K562 (cell line): ENCODE measurements at regions not wholly inside any gene's neighbourhood (a gene's known extent, or its start where the extent isn't known, plus 50 kb on each side); places are given as distances from the start of the nearest gene placed in this dataset.

Experiments used
- ATAC-seq: fragments of 200-7000 bp; cut with Tn5 transposase; 3 replicates; pipeline ENCODE4 v1.9.1; 2020; ENCODE audit warnings: moderate library complexity
- BruUV-seq: library from RNA; stranded (reverse); fragments of 400-500 nt; replicated peaks from 2 replicates; lab custom pipeline; 2021; lab: Mats Ljungman, UMichigan
- CTCF ChIA-PET: fragments of 300-600 bp; formaldehyde crosslinking; extraction: SDS; loops from one replicate; lab custom pipeline; 2021; ENCODE audit warnings: low intra/inter-chr PET ratio; lab: Yijun Ruan, JAX
- POLR2A ChIA-PET: fragments of 300-600, 350-650 bp; sonication (Branson Sonifier 250); formaldehyde crosslinking; extraction: SDS; loops from one replicate; lab custom pipeline; 2021; ENCODE audit warnings: antibody characterized with exemption, inconsistent platforms; lab: Yijun Ruan, JAX
- DNase-seq, 4 experiments: peaks; one replicate each; pipeline versions ENCODE4 v3.0.0 to v3.0.0-alpha.2; 2011 to 2018; ENCODE audit warnings: low spot score in 3 of 4, mixed read lengths in 3 of 4; ENCODE audit errors: extremely low read depth in 1 of 4
- FAIRE-seq: peaks from 2 replicates; lab custom pipeline; 2011; peaks lifted over from hg19 to GRCh38; lab: Jason Lieb, UNC
- H2AFZ ChIP-seq: 2 replicates; pipeline ENCODE4 v1.6.0; 2011; ENCODE audit warnings: low read depth, low read length, control low read depth, inconsistent platforms
- H3K27ac ChIP-seq: fragments of 200-600 bp; 3 replicates; pipeline ENCODE4 v1.8.0; 2011; ENCODE audit warnings: low read depth, mild to moderate bottlenecking, control low read depth, inconsistent platforms, low read length, moderate library complexity, mixed read lengths; ENCODE audit errors: extremely low read depth
- H3K27me3 ChIP-seq, 2 experiments: fragments of 300-600 bp in 1 of 2; 2 replicates in 1 of 2; 3 replicates in 1 of 2; pipeline versions ENCODE4 v1.6.0 to v1.8.0; 2011; ENCODE audit warnings: inconsistent platforms in 2 of 2, low read length in 2 of 2, mild to moderate bottlenecking in 1 of 2, mixed read lengths in 1 of 2, moderate library complexity in 1 of 2; ENCODE audit not compliant: control insufficient read depth in 2 of 2, insufficient read depth in 2 of 2
- H3K36me3 ChIP-seq: fragments of 300-600 bp; 3 replicates; pipeline ENCODE4 v1.8.0; 2011; ENCODE audit warnings: mild to moderate bottlenecking, low read length, inconsistent platforms; ENCODE audit not compliant: control insufficient read depth, insufficient read depth
- H3K4me1 ChIP-seq, 2 experiments: fragments of 200-600 bp in 1 of 2; replicated peaks in 1 of 2; 2 replicates in 1 of 2; 3 replicates in 1 of 2; pipeline versions ENCODE4 v1.5.1 to v1.8.0; 2011; ENCODE audit warnings: inconsistent platforms in 2 of 2, low read length in 2 of 2, mild to moderate bottlenecking in 1 of 2, mixed read lengths in 1 of 2, moderate library complexity in 1 of 2; ENCODE audit not compliant: control insufficient read depth in 2 of 2, insufficient read depth in 2 of 2
- H3K4me2 ChIP-seq: 2 replicates; pipeline ENCODE4 v1.6.1; 2011; ENCODE audit warnings: low read length, control low read depth, inconsistent platforms, mixed read lengths; ENCODE audit not compliant: insufficient read depth
- H3K4me3 ChIP-seq: fragments of 200-600 bp; sonication (generic), shearing (Covaris generic); 2 replicates; pipeline ENCODE4 v1.5.1; 2016; ENCODE audit warnings: control low read depth, inconsistent platforms
- H3K79me2 ChIP-seq: fragments of 200-600 bp; 3 replicates; pipeline ENCODE4 v1.8.0; 2011; ENCODE audit warnings: low read length, inconsistent platforms; ENCODE audit not compliant: control insufficient read depth, insufficient read depth
- H3K9ac ChIP-seq, 2 experiments: 2 replicates each; pipeline versions ENCODE4 v1.6.0 to v1.6.1; 2011; ENCODE audit warnings: low read depth in 2 of 2, low read length in 2 of 2, control low read depth in 1 of 2, inconsistent platforms in 1 of 2, mild to moderate bottlenecking in 1 of 2, mixed read lengths in 1 of 2; ENCODE audit not compliant: insufficient read depth in 1 of 2
- H3K9me1 ChIP-seq: one replicate; pipeline ENCODE4 v1.6.0; 2011; ENCODE audit warnings: inconsistent platforms, mild to moderate bottlenecking, low read length, moderate library complexity; ENCODE audit not compliant: control insufficient read depth, insufficient read depth
- H3K9me3 ChIP-seq: replicated peaks from 2 replicates; pipeline ENCODE4 v1.5.1; 2011; ENCODE audit warnings: low read depth, low read length, inconsistent platforms; ENCODE audit not compliant: control insufficient read depth, insufficient read depth
- H4K20me1 ChIP-seq: replicated peaks from 2 replicates; pipeline ENCODE4 v1.6.1; 2011; ENCODE audit warnings: low read length, inconsistent platforms, mixed read lengths; ENCODE audit not compliant: control insufficient read depth, insufficient read depth
- CGGBP1 ChIP-seq: fragments of 250-450 bp; sonication (Bioruptor Pico); IDR thresholded peaks from 2 replicates; pipeline ENCODE4 v1.9.0; 2021; ENCODE audit warnings: mild to moderate bottlenecking
- DIDO1 ChIP-seq: fragments of 450-650 bp; IDR thresholded peaks from 2 replicates; pipeline ENCODE4 v1.6.1; 2016; ENCODE audit warnings: low read depth, missing biosample characterization, missing genetic modification characterization
- E2F8 ChIP-seq: fragments of 450-650 bp; IDR thresholded peaks from 2 replicates; pipeline ENCODE4 v1.7.1; 2018; ENCODE audit warnings: mild to moderate bottlenecking, low read depth; ENCODE audit not compliant: partially characterized antibody
- EP300 ChIP-seq: IDR thresholded peaks from 2 replicates; pipeline ENCODE4 v1.6.1; 2012; ENCODE audit warnings: low read length, improper control_type of control experiment
- LARP7 ChIP-seq: fragments of 450-650 bp; IDR thresholded peaks from 2 replicates; pipeline ENCODE4 v1.6.1; 2016
- PCBP2 ChIP-seq: fragments of 200-400 bp; formaldehyde crosslinking; IDR thresholded peaks from 2 replicates; pipeline ENCODE4 v1.6.1; 2018; ENCODE audit warnings: low read length, low read depth, mild to moderate bottlenecking, moderate library complexity; ENCODE audit not compliant: poor library complexity, severe bottlenecking
- ZKSCAN8 ChIP-seq: fragments of 200-800 bp; sonication (Bioruptor generic); IDR thresholded peaks from 2 replicates; pipeline ENCODE4 v1.6.1; 2016; ENCODE audit warnings: missing genetic modification characterization, missing compliant biosample characterization
- ZNF586 ChIP-seq: fragments of 450-650 bp; formaldehyde crosslinking; conservative IDR thresholded peaks from 2 replicates; pipeline ENCODE4 v1.4.0; 2020; ENCODE audit warnings: mild to moderate bottlenecking, moderate library complexity
- ZNF79 ChIP-seq: fragments of 250-450 bp; sonication (Bioruptor Pico); IDR thresholded peaks from 2 replicates; pipeline ENCODE4 v1.4.0; 2020; ENCODE audit warnings: low read depth, mild to moderate bottlenecking, moderate library complexity
- WGBS: fragments of 100-300 bp; shearing (Covaris generic); methylation state at CpG from one replicate; pipeline ENCODE4 v1.1.6; 2016; ENCODE audit warnings: low coverage, mixed read lengths; ENCODE audit not compliant: insufficient coverage; ENCODE audit errors: missing lambda C conversion rate; 5-methylcytosine and 5-hydroxymethylcytosine counted together
- in situ Hi-C: fragments of 300-500 bp; cut with MboI; formaldehyde crosslinking; loops from 4 replicates; pipeline ENCODE4 v1.15.0; 2018; ENCODE audit warnings: inconsistent platforms, mixed read lengths
- intact Hi-C: fragments of 100-400 bp; cut with micrococcal nuclease; formaldehyde crosslinking; loops from 2 replicates; pipeline ENCODE4 v1.14.2; 2022

GRCh38 chr16:5480431-5481195 is 383.0 kb upstream of the EEF2KMT start:
- H3K9me3 ChIP-seq = no peaks in the 10 kb centered on the region
- H3K9me1 ChIP-seq = no peaks in the 10 kb centered on the region
- no peaks in the 10 kb centered on the region; the same call in 1 of the 2 replicates for H4K20me1 ChIP-seq
- ChIA-PET POLR2A (interaction anchor here (0.7 kb wide), 1 partner anchor 36 kb away, joined by 3 read pairs; no protein-coding TSS in a partner anchor), CTCF (no interaction called here)
- in situ Hi-C loops (loop anchor here (25.0 kb wide), 1 partner anchor 243 kb away; no protein-coding TSS in a partner anchor), intact Hi-C loops (no loop called here)
- no peak overlapping the region for H3K4me3 ChIP-seq
- no peaks in the 10 kb centered on the region for H3K4me1 ChIP-seq
- H3K9ac ChIP-seq = no peak overlapping the region
- no peak overlapping the region for H3K4me2 ChIP-seq
- no peak overlapping the region for H3K27ac ChIP-seq
- FAIRE-seq (no peak), ATAC-seq (no peak), DNase-seq (no peak)
- H3K36me3 ChIP-seq = no peaks in the 10 kb centered on the region
- WGBS = 0% methylated on average over 7 of the region's 7 CpGs
- no peak overlapping the region for H2AFZ ChIP-seq
- H3K79me2 ChIP-seq = no peaks in the 10 kb centered on the region
- H3K27me3 ChIP-seq = no peaks in the 10 kb centered on the region; a peak in 1 of 5 replicates
- BruUV-seq = no TSS peak
- TF ChIP-seq CGGBP1 (CRISPR knock-in tag) (no peak), EP300 (no peak), ZNF586 (no peak), ZKSCAN8 (no peak), PCBP2 (no peak), E2F8 (no peak), DIDO1 (tag) (no peak), LARP7 (no peak), ZNF79 (no peak)
